RWPE1 (cell line): ENCODE measurements at regions not wholly inside any gene's neighbourhood (a gene's known extent, or its start where the extent isn't known, plus 50 kb on each side); places are given as distances from the start of the nearest gene placed in this dataset.

Experiments
- CTCF ChIA-PET: fragments of 350-600 bp; sonication (Branson Sonifier 250); formaldehyde crosslinking; extraction: SDS; loops from one replicate; lab custom pipeline; 2021; lab: Yijun Ruan, JAX
- POLR2A ChIA-PET: fragments of 400-600 bp; formaldehyde crosslinking; extraction: SDS; loops from one replicate; lab custom pipeline; 2020; ENCODE audit warnings: antibody characterized with exemption; ENCODE audit not compliant: low non-redundant PET; lab: Yijun Ruan, JAX
- DNase-seq: peaks from one replicate; pipeline ENCODE4 v3.0.0; 2012; ENCODE audit warnings: low spot score
- H3K27ac ChIP-seq: fragments of 450-650 bp; 2 replicates; pipeline ENCODE4 v1.5.1; 2017
- TF ChIP-seq, protein P1 (sequence below): fragments of 450-650 bp; conservative IDR thresholded peaks from 2 replicates; pipeline ENCODE4 v1.5.1; 2017; ENCODE audit warnings: low read depth, mild to moderate bottlenecking

- peak overlapping the region; percentile 63 for H3K27ac ChIP-seq
- TF ChIP-seq, protein P1, sequence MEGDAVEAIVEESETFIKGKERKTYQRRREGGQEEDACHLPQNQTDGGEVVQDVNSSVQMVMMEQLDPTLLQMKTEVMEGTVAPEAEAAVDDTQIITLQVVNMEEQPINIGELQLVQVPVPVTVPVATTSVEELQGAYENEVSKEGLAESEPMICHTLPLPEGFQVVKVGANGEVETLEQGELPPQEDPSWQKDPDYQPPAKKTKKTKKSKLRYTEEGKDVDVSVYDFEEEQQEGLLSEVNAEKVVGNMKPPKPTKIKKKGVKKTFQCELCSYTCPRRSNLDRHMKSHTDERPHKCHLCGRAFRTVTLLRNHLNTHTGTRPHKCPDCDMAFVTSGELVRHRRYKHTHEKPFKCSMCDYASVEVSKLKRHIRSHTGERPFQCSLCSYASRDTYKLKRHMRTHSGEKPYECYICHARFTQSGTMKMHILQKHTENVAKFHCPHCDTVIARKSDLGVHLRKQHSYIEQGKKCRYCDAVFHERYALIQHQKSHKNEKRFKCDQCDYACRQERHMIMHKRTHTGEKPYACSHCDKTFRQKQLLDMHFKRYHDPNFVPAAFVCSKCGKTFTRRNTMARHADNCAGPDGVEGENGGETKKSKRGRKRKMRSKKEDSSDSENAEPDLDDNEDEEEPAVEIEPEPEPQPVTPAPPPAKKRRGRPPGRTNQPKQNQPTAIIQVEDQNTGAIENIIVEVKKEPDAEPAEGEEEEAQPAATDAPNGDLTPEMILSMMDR = no peak
- POLR2A ChIA-PET = no interaction called here
- no peak for DNase-seq
- CTCF ChIA-PET = interaction anchor here (0.6 to 1.3 kb wide), 9 partner anchors 10 to 274 kb away, joined by 3 to 8 read pairs (median 4); no protein-coding TSS in a partner anchor
Observed at GRCh38 chr20:50460115-50460607, 50.0 kb upstream of the PTPN1 start.
